Aorta (tissue), 5 donors: ENCODE measurements at regions not wholly inside any gene's neighbourhood (a gene's known extent, or its start where the extent isn't known, plus 50 kb on each side); places are given as distances from the start of the nearest gene placed in this dataset.

Source experiments
- ATAC-seq: fragments of 200-7000 bp; cut with Tn5 transposase; one replicate; pipeline ENCODE4 v1.9.1; 2022; ENCODE audit warnings: moderate library complexity; ENCODE audit not compliant: low FRiP score
- DNase-seq, 2 donors: peaks; one replicate each; pipeline ENCODE4 v3.0.0-alpha.2; 2020
- H3K27ac ChIP-seq, 2 donors: one replicate each; pipeline ENCODE4 v1.5.1; 2013; ENCODE audit warnings: low read length in 2 of 2, mild to moderate bottlenecking in 2 of 2, moderate library complexity in 2 of 2, control low read depth in 1 of 2, inconsistent platforms in 1 of 2, low read depth in 1 of 2
- H3K27me3 ChIP-seq, 2 donors: one replicate each; pipeline ENCODE4 v1.6.1; 2013; ENCODE audit warnings: control low read depth in 1 of 2, low read length in 1 of 2, mild to moderate bottlenecking in 1 of 2, moderate library complexity in 1 of 2; ENCODE audit not compliant: insufficient read depth in 2 of 2, control insufficient read depth in 1 of 2
- H3K36me3 ChIP-seq, 2 donors: one replicate each; pipeline ENCODE4 v1.6.1; 2013; ENCODE audit warnings: control low read depth in 1 of 2, low read length in 1 of 2, mild to moderate bottlenecking in 1 of 2; ENCODE audit not compliant: insufficient read depth in 2 of 2, control insufficient read depth in 1 of 2
- H3K4me1 ChIP-seq, 2 donors: one replicate each; pipeline ENCODE4 v1.6.1; 2013; ENCODE audit warnings: low read length in 2 of 2, control low read depth in 1 of 2, mild to moderate bottlenecking in 1 of 2, moderate library complexity in 1 of 2; ENCODE audit not compliant: insufficient read depth in 2 of 2, control insufficient read depth in 1 of 2
- H3K4me3 ChIP-seq, 2 donors: one replicate each; pipeline ENCODE4 v1.5.1; 2013; ENCODE audit warnings: low read length in 2 of 2, control low read depth in 1 of 2, mild to moderate bottlenecking in 1 of 2
- H3K9me3 ChIP-seq: one replicate; pipeline ENCODE4 v1.6.1; 2013; ENCODE audit warnings: mild to moderate bottlenecking, low read length; ENCODE audit not compliant: control insufficient read depth
- whole genome bisulfite sequencing, 2 donors: extraction: QIAGEN DNeasy Blood & Tissue Kit; methylation state at CpG; one replicate each; pipeline ENCODE4 v1.1.7; 2013; 5-methylcytosine and 5-hydroxymethylcytosine counted together
- intact Hi-C, 2 donors: fragments of 100-400 bp; cut with DNase I; formaldehyde crosslinking; loops; one replicate each; pipeline versions ENCODE4 v1.14.2 to v1.15.0; 2022
- donor health status: healthy with polysubstance abuse.
- donor health status: Bipolar disorder and iron deficiency.
- donor health status: DM: no; HTN: no; CAD: no.
- donor health status: DM: no; HTN: no; CAD: no.
- donor health status: DM: yes; HTN: yes; CAD: no.

GRCh38 chr13:21998279-21998990, 327.6 kb downstream of the FGF9 start:
- no peaks in the 10 kb centered on the region for H3K4me1 ChIP-seq
- no peaks in the 10 kb centered on the region for H3K9me3 ChIP-seq
- no peak for DNase-seq
- intact Hi-C loops = no loop called here
- H3K27me3 ChIP-seq = no peaks in the 10 kb centered on the region
- H3K36me3 ChIP-seq = no peaks in the 10 kb centered on the region
- 68 to 69% methylated on average over 12 of the region's 12 CpGs for WGBS, 2 donors
- no peak overlapping the region for H3K4me3 ChIP-seq
- no peak for ATAC-seq
- no peak overlapping the region for H3K27ac ChIP-seq

GRCh38 chr13:21999666-22000065, 328.8 kb downstream of the FGF9 start:
- H3K4me3 ChIP-seq = no peak overlapping the region
- DNase-seq (no peak), ATAC-seq (no peak)
- intact Hi-C loops = no loop called here
- H3K27me3 ChIP-seq = no peaks in the 10 kb centered on the region
- WGBS, 2 donors = 94 to 96% methylated on average over 6 of the region's 6 CpGs
- no peaks in the 10 kb centered on the region for H3K4me1 ChIP-seq
- no peak overlapping the region for H3K27ac ChIP-seq
- H3K9me3 ChIP-seq = no peaks in the 10 kb centered on the region
- H3K36me3 ChIP-seq = no peaks in the 10 kb centered on the region

- Histone ChIP-seq H3K4me1 (no peaks in the 10 kb centered on the region), H3K27me3 (no peaks in the 10 kb centered on the region), H3K36me3 (no peaks in the 10 kb centered on the region), H3K4me3 (no peak overlapping the region), H3K9me3 (no peaks in the 10 kb centered on the region), H3K27ac (no peak overlapping the region)
- DNase-seq (no peak), ATAC-seq (no peak)
- intact Hi-C loops = no loop called here
- WGBS, 2 donors = 92 to 96% methylated on average over 12 of the region's 12 CpGs
Measured at GRCh38 chr13:22000191-22000590, 329.3 kb downstream of the FGF9 start.

GRCh38 chr13:22001336-22001735, 330.5 kb downstream of the FGF9 start:
- Histone ChIP-seq H3K9me3 (no peaks in the 10 kb centered on the region), H3K27ac (no peak overlapping the region), H3K27me3 (no peaks in the 10 kb centered on the region), H3K4me3 (no peak overlapping the region), H3K36me3 (no peaks in the 10 kb centered on the region), H3K4me1 (no peaks in the 10 kb centered on the region)
- intact Hi-C loops = no loop called here
- DNase-seq = no peak
- WGBS, 2 donors = 89 to 94% methylated on average over 9 of the region's 9 CpGs
- no peak for ATAC-seq

GRCh38 chr13:22002893-22003292, 332.0 kb downstream of the FGF9 start:
- no peak for ATAC-seq
- no peak for DNase-seq
- Histone ChIP-seq H3K9me3 (no peaks in the 10 kb centered on the region), H3K27me3 (no peaks in the 10 kb centered on the region), H3K36me3 (no peaks in the 10 kb centered on the region), H3K4me3 (no peak overlapping the region), H3K27ac (no peak overlapping the region), H3K4me1 (no peaks in the 10 kb centered on the region)
- WGBS, 2 donors = 79 to 80% methylated on average over 4 of the region's 4 CpGs
- intact Hi-C loops = no loop called here

- H3K36me3 ChIP-seq = no peaks in the 10 kb centered on the region
- WGBS, 2 donors = 82 to 88% methylated on average over 8 of the region's 8 CpGs
- H3K27ac ChIP-seq = no peak overlapping the region
- no peaks in the 10 kb centered on the region for H3K4me1 ChIP-seq
- intact Hi-C loops = no loop called here
- no peak overlapping the region for H3K4me3 ChIP-seq
- H3K27me3 ChIP-seq = no peaks in the 10 kb centered on the region
- ATAC-seq = no peak
- H3K9me3 ChIP-seq = no peaks in the 10 kb centered on the region
- DNase-seq = peak in 1 of 2 donors; percentile 74
Measured at GRCh38 chr13:22009500-22009899, 338.6 kb downstream of the FGF9 start.

GRCh38 chr13:22009937-22010336, 339.1 kb downstream of the FGF9 start:
- Histone ChIP-seq H3K4me3 (no peak overlapping the region), H3K4me1 (no peaks in the 10 kb centered on the region), H3K36me3 (no peaks in the 10 kb centered on the region), H3K27me3 (no peaks in the 10 kb centered on the region), H3K27ac (no peak overlapping the region), H3K9me3 (no peaks in the 10 kb centered on the region)
- WGBS, 2 donors = 94 to 96% methylated on average over 6 of the region's 6 CpGs
- no peak for ATAC-seq
- no peak for DNase-seq
- intact Hi-C loops = no loop called here

- intact Hi-C loops = no loop called here
- Histone ChIP-seq H3K4me1 (no peaks in the 10 kb centered on the region), H3K27me3 (no peaks in the 10 kb centered on the region), H3K27ac (no peak overlapping the region), H3K36me3 (no peaks in the 10 kb centered on the region), H3K9me3 (no peaks in the 10 kb centered on the region), H3K4me3 (no peak overlapping the region)
- no peak for DNase-seq
- no peak for ATAC-seq
- WGBS, 2 donors = 64 to 74% methylated on average over 2 of the region's 2 CpGs
Measured at GRCh38 chr13:22012686-22013085, 341.8 kb downstream of the FGF9 start.

- intact Hi-C loops = no loop called here
- no peak for ATAC-seq
- 23 to 27% methylated on average over 6 of the region's 6 CpGs for WGBS, 2 donors
- DNase-seq = no peak
- no peak overlapping the region for H3K4me3 ChIP-seq
- H3K9me3 ChIP-seq = no peaks in the 10 kb centered on the region
- no peaks in the 10 kb centered on the region for H3K36me3 ChIP-seq
- H3K27me3 ChIP-seq = no peaks in the 10 kb centered on the region
- H3K4me1 ChIP-seq = no peaks in the 10 kb centered on the region
- H3K27ac ChIP-seq = no peak overlapping the region
Measured at GRCh38 chr13:22014469-22014868, 343.6 kb downstream of the FGF9 start.
